Mesendoderm (in vitro differentiated cells): ENCODE measurements at regions not wholly inside any gene's neighbourhood (a gene's known extent, or its start where the extent isn't known, plus 50 kb on each side); places are given as distances from the start of the nearest gene placed in this dataset.
"Not testable (repeated sequence)": the region's sequence is repeated elsewhere in the genome, so short reads cannot be mapped to it uniquely, and the experiment has no call there.

Experiments used
- DNase-seq: peaks from one replicate; pipeline ENCODE4 v3.0.0; 2013
- H2AK5ac ChIP-seq: 2 replicates; pipeline ENCODE4 v1.6.1; 2013; ENCODE audit warnings: low read length, inconsistent platforms
- H2BK120ac ChIP-seq: 2 replicates; pipeline ENCODE4 v1.6.1; 2013; ENCODE audit warnings: low read depth, mild to moderate bottlenecking, low read length, moderate library complexity, mixed read lengths
- H2BK15ac ChIP-seq: replicated peaks from 2 replicates; pipeline ENCODE4 v1.6.1; 2013; ENCODE audit warnings: low read depth, mild to moderate bottlenecking, moderate library complexity
- H2BK5ac ChIP-seq: 2 replicates; pipeline ENCODE4 v1.6.1; 2013; ENCODE audit warnings: low read length, inconsistent platforms
- H3K18ac ChIP-seq: 2 replicates; pipeline ENCODE4 v1.6.1; 2013; ENCODE audit warnings: mild to moderate bottlenecking, low read length, mixed read lengths
- H3K23ac ChIP-seq: one replicate; pipeline ENCODE4 v1.6.1; 2013; ENCODE audit warnings: low read length
- H3K27ac ChIP-seq: 2 replicates; pipeline ENCODE4 v1.5.1; 2013; ENCODE audit warnings: low read depth, mild to moderate bottlenecking, inconsistent platforms, low read length, moderate library complexity
- H3K27me3 ChIP-seq: 2 replicates; pipeline ENCODE4 v1.6.1; 2013; ENCODE audit warnings: low read length, control low read depth, mild to moderate bottlenecking, inconsistent platforms; ENCODE audit not compliant: insufficient read depth, poor library complexity
- H3K36me3 ChIP-seq: 2 replicates; pipeline ENCODE4 v1.6.1; 2013; ENCODE audit warnings: low read length, inconsistent platforms; ENCODE audit not compliant: control insufficient read depth, insufficient read depth
- H3K4ac ChIP-seq: one replicate; pipeline ENCODE4 v1.6.1; 2013; ENCODE audit warnings: low read depth, mild to moderate bottlenecking, low read length, moderate library complexity
- H3K4me1 ChIP-seq: 2 replicates; pipeline ENCODE4 v1.6.1; 2013; ENCODE audit warnings: low read depth, low read length, inconsistent platforms; ENCODE audit not compliant: control insufficient read depth
- H3K4me2 ChIP-seq: 2 replicates; pipeline ENCODE4 v1.6.1; 2013; ENCODE audit warnings: low read length
- H3K4me3 ChIP-seq: 2 replicates; pipeline ENCODE4 v1.5.1; 2013; ENCODE audit warnings: mild to moderate bottlenecking, low read length
- H3K56ac ChIP-seq: one replicate; pipeline ENCODE4 v1.6.1; 2013; ENCODE audit warnings: low read length
- H3K79me1 ChIP-seq: 2 replicates; pipeline ENCODE4 v1.6.1; 2013; ENCODE audit warnings: low read length, inconsistent platforms
- H3K79me2 ChIP-seq: 2 replicates; pipeline ENCODE4 v1.6.1; 2013; ENCODE audit warnings: mild to moderate bottlenecking, low read length; ENCODE audit not compliant: control insufficient read depth, insufficient read depth
- H3K9ac ChIP-seq: 2 replicates; pipeline ENCODE4 v1.6.1; 2013; ENCODE audit warnings: low read length, inconsistent platforms
- H4K5ac ChIP-seq: one replicate; pipeline ENCODE4 v1.6.1; 2013; ENCODE audit warnings: low read length
- H4K8ac ChIP-seq: one replicate; pipeline ENCODE4 v1.6.1; 2013; ENCODE audit warnings: low read depth, mild to moderate bottlenecking, control low read depth, low read length, moderate library complexity
- WGBS: extraction: QIAGEN DNeasy Blood & Tissue Kit; methylation state at CpG from one replicate; pipeline ENCODE4 v1.1.7; 2013; ENCODE audit warnings: low lambda C conversion rate, missing lambda C conversion rate; ENCODE audit not compliant: insufficient coverage; ENCODE audit errors: extremely low coverage; 5-methylcytosine and 5-hydroxymethylcytosine counted together

DNA sequence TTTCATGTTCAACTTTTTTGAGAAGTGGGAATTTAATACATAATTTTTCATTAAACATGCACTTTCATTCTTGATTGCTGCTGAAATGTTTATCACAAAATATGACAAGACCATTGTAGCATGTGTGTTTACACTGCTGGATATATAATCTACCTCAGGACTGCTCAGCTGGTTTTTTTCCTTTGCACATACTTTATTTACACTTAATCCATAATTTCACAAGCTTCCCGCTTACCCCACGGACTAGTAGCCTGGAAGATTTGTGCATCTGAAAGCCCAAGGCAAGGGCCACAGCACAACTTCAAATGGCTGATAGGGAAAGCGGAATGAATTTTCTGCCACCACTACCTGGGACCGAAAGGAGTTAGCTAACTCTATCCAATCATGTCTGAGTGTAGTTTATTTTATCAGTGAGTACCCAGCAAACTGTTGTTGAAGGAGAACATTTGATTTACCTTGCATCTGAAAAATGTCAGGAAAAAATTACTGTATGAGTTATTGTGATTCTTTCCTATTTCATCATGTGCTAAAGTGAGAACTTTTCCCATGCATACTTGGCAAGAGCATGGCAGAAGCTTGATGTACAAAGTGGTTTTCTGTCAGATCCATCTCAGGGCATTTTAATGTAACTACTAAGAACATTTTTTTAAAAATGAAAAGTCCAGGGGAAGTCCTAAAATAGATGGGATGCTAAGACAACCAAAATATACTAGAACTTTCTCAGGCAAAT is 558.2 kb upstream of the USP24 start:
- Histone ChIP-seq H2BK120ac (no peak overlapping the region), H3K36me3 (no peaks in the 10 kb centered on the region), H2AK5ac (no peak overlapping the region), H3K4me3 (no peak overlapping the region), H3K27me3 (no peaks in the 10 kb centered on the region), H2BK15ac (no peak overlapping the region), H2BK5ac (no peak overlapping the region), H3K79me2 (no peaks in the 10 kb centered on the region), H3K79me1 (no peaks in the 10 kb centered on the region), H3K9ac (no peak overlapping the region), H3K4me2 (no peak overlapping the region), H4K5ac (no peak overlapping the region), H3K56ac (no peak overlapping the region), H3K4me1 (no peaks in the 10 kb centered on the region), H3K18ac (no peak overlapping the region), H4K8ac (no peak overlapping the region), H3K27ac (no peak overlapping the region), H3K4ac (no peak overlapping the region), H3K23ac (no peak overlapping the region)
- DNase-seq = no peak
- WGBS = no CpG with 5 or more reads among the region's 4 CpGs

DNA sequence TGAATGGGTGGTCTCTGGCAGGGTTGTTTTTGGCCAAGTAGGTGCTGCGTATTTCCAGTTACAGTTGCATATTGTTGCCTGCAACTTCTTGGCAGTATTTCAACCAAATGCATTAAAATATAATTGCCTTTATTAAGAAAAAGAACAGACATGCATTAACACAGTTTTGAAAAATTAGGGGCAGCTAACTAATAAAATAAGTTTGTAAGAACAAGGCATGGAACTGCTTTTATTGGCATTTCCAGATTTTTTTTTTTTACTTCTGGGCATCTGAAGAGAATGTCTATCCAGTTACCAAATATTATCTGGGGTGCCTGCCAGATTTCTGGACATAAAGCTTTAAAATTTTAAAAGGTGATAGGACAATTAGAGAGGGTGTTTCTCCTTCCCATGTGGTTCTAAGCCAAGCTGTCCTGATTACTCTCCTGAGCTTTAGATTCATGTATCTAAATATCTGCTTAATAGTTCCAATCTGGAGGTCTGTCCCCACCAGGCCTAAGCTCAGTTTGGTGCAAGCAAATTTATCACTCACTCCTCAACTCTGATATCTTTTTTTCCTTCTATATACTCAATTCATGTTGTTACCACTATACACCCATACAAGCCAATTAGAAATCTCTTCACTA is 553.3 kb upstream of the USP24 start:
- Histone ChIP-seq H3K27me3 (no peaks in the 10 kb centered on the region), H3K79me1 (no peaks in the 10 kb centered on the region), H2BK5ac (no peak overlapping the region), H3K36me3 (no peaks in the 10 kb centered on the region), H3K27ac (no peak overlapping the region), H2BK15ac (no peak overlapping the region), H2AK5ac (no peak overlapping the region), H3K79me2 (no peaks in the 10 kb centered on the region), H2BK120ac (no peak overlapping the region), H4K5ac (no peak overlapping the region), H3K9ac (no peak overlapping the region), H3K4me1 (no peaks in the 10 kb centered on the region), H3K4me2 (no peak overlapping the region), H3K4me3 (no peak overlapping the region), H3K4ac (no peak overlapping the region), H3K56ac (no peak overlapping the region), H3K23ac (no peak overlapping the region), H3K18ac (no peak overlapping the region), H4K8ac (no peak overlapping the region)
- WGBS = no CpG with 5 or more reads among the region's 1 CpG
- DNase-seq = no peak

- WGBS = no CpG with 5 or more reads among the region's 3 CpGs
These were observed 552.0 kb upstream of the USP24 start for GRCh38 chr1:55767171-55767570.

GRCh38 chr1:55765505-55765904 is 550.3 kb upstream of the USP24 start:
- H3K79me1 ChIP-seq, H2BK15ac ChIP-seq, H2BK5ac ChIP-seq, H3K4me1 ChIP-seq, H4K8ac ChIP-seq, H3K23ac ChIP-seq, H3K79me2 ChIP-seq, H2AK5ac ChIP-seq, H2BK120ac ChIP-seq, H3K56ac ChIP-seq, H3K27ac ChIP-seq, H3K18ac ChIP-seq, H4K5ac ChIP-seq, H3K4ac ChIP-seq, H3K36me3 ChIP-seq, H3K9ac ChIP-seq, DNase-seq, H3K4me3 ChIP-seq, H3K4me2 ChIP-seq, H3K27me3 ChIP-seq: not testable (repeated sequence)
- no CpG with 5 or more reads among the region's 3 CpGs for WGBS

More at GRCh38 chr1:55767171-55767570, 552.0 kb upstream of the USP24 start:
- Histone ChIP-seq H3K79me1 (no peaks in the 10 kb centered on the region), H3K36me3 (no peaks in the 10 kb centered on the region), H3K4me3 (no peak overlapping the region), H4K8ac (no peak overlapping the region), H3K27ac (no peak overlapping the region), H3K23ac (no peak overlapping the region), H3K4me1 (no peaks in the 10 kb centered on the region), H3K4ac (no peak overlapping the region), H2BK15ac (no peak overlapping the region), H3K4me2 (no peak overlapping the region), H3K56ac (no peak overlapping the region), H3K79me2 (no peaks in the 10 kb centered on the region), H2BK120ac (no peak overlapping the region), H2AK5ac (no peak overlapping the region), H3K9ac (no peak overlapping the region), H2BK5ac (no peak overlapping the region), H3K27me3 (no peaks in the 10 kb centered on the region), H4K5ac (no peak overlapping the region), H3K18ac (no peak overlapping the region)
- peak; percentile 1 for DNase-seq

- no peak overlapping the region for H3K4me3 ChIP-seq
These were observed 536.6 kb upstream of the USP24 start for GRCh38 chr1:55751776-55752175.

More at GRCh38 chr1:55751776-55752175, 536.6 kb upstream of the USP24 start:
- no peak overlapping the region for H3K4ac ChIP-seq
- no peak for DNase-seq
- H4K8ac ChIP-seq = no peak overlapping the region
- H3K18ac ChIP-seq = no peak overlapping the region
- no peak overlapping the region for H3K56ac ChIP-seq
- no peak overlapping the region for H2BK15ac ChIP-seq
- H3K79me2 ChIP-seq = no peaks in the 10 kb centered on the region
- no peak overlapping the region for H2BK5ac ChIP-seq
- no peak overlapping the region for H4K5ac ChIP-seq
- no peak overlapping the region for H3K27ac ChIP-seq
- no peaks in the 10 kb centered on the region for H3K27me3 ChIP-seq
- no peak overlapping the region for H3K23ac ChIP-seq
- H2BK120ac ChIP-seq = no peak overlapping the region
- H3K9ac ChIP-seq = no peak overlapping the region
- no peaks in the 10 kb centered on the region for H3K4me1 ChIP-seq
- WGBS = no CpG with 5 or more reads among the region's 2 CpGs
- H3K79me1 ChIP-seq = no peaks in the 10 kb centered on the region
- no peaks in the 10 kb centered on the region for H3K36me3 ChIP-seq
- H3K4me2 ChIP-seq = no peak overlapping the region
- no peak overlapping the region for H2AK5ac ChIP-seq
